ENCODE measurements at regions not wholly inside any gene's neighbourhood (a gene's known extent, or its start where the extent isn't known, plus 50 kb on each side); places are given as distances from the start of the nearest gene placed in this dataset.

- no peak for TF ChIP-seq EZH2phosphoT487 (IDR thresholded peaks at IDR 0.05)
- no peak for TF ChIP-seq EZH2 (IDR thresholded peaks at IDR 0.05)
- no peak for TF ChIP-seq CTCF (IDR thresholded peaks at IDR 0.05)
- Histone ChIP-seq H4K20me1 (ENCODE audit: low read depth) (no peaks in the 10 kb centered on the region), H3K9me3 (ENCODE audit: low read depth) (peaks cover 6% of the 10 kb centered on the region), H3K4me3 (no peak overlapping the region), H3K79me2 (ENCODE audit: low read depth) (no peaks in the 10 kb centered on the region), H3K27ac (no peak overlapping the region), H3K4me2 (no peak overlapping the region), H3K27me3 (no peaks in the 10 kb centered on the region), H3F3A (ENCODE audit: low read depth) (no peaks in the 10 kb centered on the region), H3K4me1 (no peaks in the 10 kb centered on the region), H2AFZ (replicated peaks) (no peak overlapping the region), H3K36me3 (peaks cover 5% of the 10 kb centered on the region), H3K9ac (no peak overlapping the region)
- DNase-seq (ENCODE audit: low spot score), result no peak
- Mint-ChIP-seq H3K27ac (no peak overlapping the region), H3K27me3 (ENCODE audit: insufficient read depth, low read depth) (peaks cover 4% of the 10 kb centered on the region), H3K9me3 (peaks cover 15% of the 10 kb centered on the region), H3K4me3 (no peak overlapping the region), H3K4me1 (no peaks in the 10 kb centered on the region), H3K36me3 (no peaks in the 10 kb centered on the region)
These were observed 411.3 kb upstream of the RASGEF1B start for GRCh38 chr4:81883004-81883403.

GRCh38 chr4:81881855-81882621, 410.3 kb upstream of the RASGEF1B start:
- no peak overlapping the region for H3K4me3 Mint-ChIP-seq

GRCh38 chr4:81876106-81876505, 404.4 kb upstream of the RASGEF1B start:
- no peak overlapping the region for H3K27ac Mint-ChIP-seq
- H3K4me3 Mint-ChIP-seq, result no peak overlapping the region
- DNase-seq (ENCODE audit: low spot score), result no peak
- Histone ChIP-seq H3K36me3 (no peaks in the 10 kb centered on the region), H3K79me2 (ENCODE audit: low read depth) (no peaks in the 10 kb centered on the region), H3K9ac (no peak overlapping the region), H3K27ac (peak overlapping the region; percentile 16), H3F3A (ENCODE audit: low read depth) (peaks cover 8% of the 10 kb centered on the region), H3K27me3 (no peaks in the 10 kb centered on the region), H3K4me3 (no peak overlapping the region), H4K20me1 (ENCODE audit: low read depth) (no peaks in the 10 kb centered on the region), H3K4me1 (peaks cover 34% of the 10 kb centered on the region), H3K9me3 (ENCODE audit: low read depth) (no peaks in the 10 kb centered on the region), H2AFZ (replicated peaks) (peak overlapping the region; percentile 73), H3K4me2 (peak overlapping the region; percentile 50)
- H3K4me1 Mint-ChIP-seq, result peaks cover 27% of the 10 kb centered on the region
- no peaks in the 10 kb centered on the region for H3K36me3 Mint-ChIP-seq
- no peak for TF ChIP-seq EZH2phosphoT487 (IDR thresholded peaks at IDR 0.05)
- TF ChIP-seq EZH2 (IDR thresholded peaks at IDR 0.05), result no peak
- no peak for TF ChIP-seq CTCF (IDR thresholded peaks at IDR 0.05)
- no peaks in the 10 kb centered on the region for H3K9me3 Mint-ChIP-seq
- peaks cover 2% of the 10 kb centered on the region for H3K27me3 Mint-ChIP-seq (ENCODE audit: insufficient read depth, low read depth)

More at GRCh38 chr4:81881855-81882621, 410.3 kb upstream of the RASGEF1B start:
- no peak overlapping the region for H2AFZ ChIP-seq (replicated peaks)
- H3K36me3 ChIP-seq, result peaks cover 5% of the 10 kb centered on the region
- H3K4me2 ChIP-seq, result no peak overlapping the region
- no peaks in the 10 kb centered on the region for H4K20me1 ChIP-seq (ENCODE audit: low read depth)
- H3K4me1 Mint-ChIP-seq, result no peaks in the 10 kb centered on the region
- DNase-seq (ENCODE audit: low spot score), result no peak
- TF ChIP-seq EZH2phosphoT487 (IDR thresholded peaks at IDR 0.05) (no peak), CTCF (IDR thresholded peaks at IDR 0.05) (no peak), EZH2 (IDR thresholded peaks at IDR 0.05) (no peak)
- no peak overlapping the region for H3K4me3 ChIP-seq
- H3K9ac ChIP-seq, result no peak overlapping the region
- H3K27ac ChIP-seq, result no peak overlapping the region
- H3K27me3 Mint-ChIP-seq (ENCODE audit: insufficient read depth, low read depth), result peaks cover 4% of the 10 kb centered on the region
- H3K36me3 Mint-ChIP-seq, result no peaks in the 10 kb centered on the region
- H3K79me2 ChIP-seq (ENCODE audit: low read depth), result no peaks in the 10 kb centered on the region
- H3K9me3 Mint-ChIP-seq, result peaks cover 15% of the 10 kb centered on the region
- no peak overlapping the region for H3K27ac Mint-ChIP-seq
- H3F3A ChIP-seq (ENCODE audit: low read depth), result no peaks in the 10 kb centered on the region
- H3K9me3 ChIP-seq (ENCODE audit: low read depth), result peaks cover 6% of the 10 kb centered on the region
- no peaks in the 10 kb centered on the region for H3K4me1 ChIP-seq
- no peaks in the 10 kb centered on the region for H3K27me3 ChIP-seq

Measured in neural progenitor cell (in vitro differentiated cells).